HepG2 (cell line): ENCODE measurements at regions not wholly inside any gene's neighbourhood (a gene's known extent, or its start where the extent isn't known, plus 50 kb on each side); places are given as distances from the start of the nearest gene placed in this dataset.

Experiments
- IRF1 ChIP-seq: sonication (generic); formaldehyde crosslinking; IDR thresholded peaks from 2 replicates; pipeline ENCODE4 v1.4.0; 2020; ENCODE audit warnings: low read depth, mild to moderate bottlenecking, missing genetic modification reagents
- MZF1 ChIP-seq: sonication (generic); formaldehyde crosslinking; IDR thresholded peaks from 2 replicates; pipeline ENCODE4 v1.8.1; 2023; ENCODE audit warnings: mild to moderate bottlenecking, missing genetic modification reagents, borderline replicate concordance
- NR2C2 ChIP-seq: sonication (generic); formaldehyde crosslinking; IDR thresholded peaks from 2 replicates; pipeline ENCODE4 v1.4.0; 2020; ENCODE audit warnings: missing genetic modification reagents, mild to moderate bottlenecking, moderate library complexity, borderline replicate concordance
- PAX8 ChIP-seq: sonication (generic); formaldehyde crosslinking; IDR thresholded peaks from 2 replicates; pipeline ENCODE4 v1.8.0; 2022; ENCODE audit warnings: mild to moderate bottlenecking, missing genetic modification reagents, borderline replicate concordance
- PRDM10 ChIP-seq: sonication (generic); formaldehyde crosslinking; IDR thresholded peaks from 2 replicates; pipeline ENCODE4 v1.4.0; 2020; ENCODE audit warnings: low read depth, missing genetic modification reagents
- SCMH1 ChIP-seq: sonication (generic); formaldehyde crosslinking; IDR thresholded peaks from 2 replicates; pipeline ENCODE4 v1.9.0; 2021; ENCODE audit warnings: missing genetic modification reagents, mild to moderate bottlenecking, borderline replicate concordance
- ZHX1 ChIP-seq: sonication (generic); formaldehyde crosslinking; IDR thresholded peaks from 2 replicates; pipeline ENCODE4 v1.8.1; 2022; ENCODE audit warnings: low read depth, mild to moderate bottlenecking, missing genetic modification reagents
- ZNF337 ChIP-seq: sonication (generic); formaldehyde crosslinking; IDR thresholded peaks from 2 replicates; pipeline ENCODE4 v1.5.1; 2020; ENCODE audit warnings: missing genetic modification reagents, low read depth, mild to moderate bottlenecking, borderline replicate concordance
- ZNF646 ChIP-seq: sonication (generic); formaldehyde crosslinking; IDR thresholded peaks from 2 replicates; pipeline ENCODE4 v1.9.0; 2021; ENCODE audit warnings: mild to moderate bottlenecking, missing genetic modification reagents
- ZNF672 ChIP-seq: sonication (generic); formaldehyde crosslinking; IDR thresholded peaks from 2 replicates; pipeline ENCODE4 v1.8.1; 2022; ENCODE audit warnings: missing genetic modification reagents
- ZNF724P ChIP-seq: sonication (generic); formaldehyde crosslinking; IDR thresholded peaks from 2 replicates; pipeline ENCODE4 v1.8.0; 2022; ENCODE audit warnings: missing genetic modification reagents, borderline replicate concordance

GRCh38 chr3:35492841-35493240, 146.5 kb upstream of the ARPP21 start (continued):
- TF ChIP-seq ZNF646 (CRISPR knock-in tag) (no peak), ZHX1 (CRISPR knock-in tag) (no peak), IRF1 (CRISPR knock-in tag) (no peak), ZNF724P (CRISPR knock-in tag) (no peak), SCMH1 (CRISPR knock-in tag) (no peak), ZNF672 (no peak), NR2C2 (CRISPR knock-in tag) (no peak), MZF1 (CRISPR knock-in tag) (no peak), ZNF337 (CRISPR knock-in tag) (no peak), PAX8 (CRISPR knock-in tag) (no peak), PRDM10 (CRISPR knock-in tag) (no peak)
